ENCODE measurements at regions not wholly inside any gene's neighbourhood (a gene's known extent, or its start where the extent isn't known, plus 50 kb on each side); places are given as distances from the start of the nearest gene placed in this dataset.
"Not testable (repeated sequence)": the region's sequence is repeated elsewhere in the genome, so short reads cannot be mapped to it uniquely, and the experiment has no call there.

- DNase-seq (ENCODE audit: low read depth); H3K4me3 ChIP-seq (ENCODE audit: low read depth, low read length): not testable (repeated sequence)
Measured at GRCh38 chr15:84094720-84095119, 140.9 kb upstream of the GOLGA6L4 start.

DNA sequence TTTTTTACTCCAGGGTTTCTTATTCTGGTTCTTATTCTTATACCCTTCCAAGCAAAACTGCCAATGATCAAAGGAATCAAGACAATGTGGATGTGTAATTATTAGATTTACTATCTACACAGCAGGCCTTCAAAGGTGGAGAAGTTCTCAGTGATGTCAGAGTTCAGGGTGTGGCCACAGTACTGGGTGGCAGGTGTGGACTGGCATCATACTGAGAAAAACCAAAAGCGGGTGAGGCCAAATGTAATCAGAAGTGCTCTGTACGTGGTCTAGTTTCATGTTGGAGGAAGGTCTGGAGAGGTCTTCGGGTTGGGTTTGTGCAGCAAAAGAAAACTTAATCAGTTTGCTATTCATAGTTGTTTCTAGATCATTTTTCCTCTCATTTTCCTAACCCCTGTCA lies 138.5 kb upstream of the GOLGA6L4 start:
- DNase-seq (ENCODE audit: low read depth); H3K4me3 ChIP-seq (ENCODE audit: low read depth, low read length): not testable (repeated sequence)

DNA sequence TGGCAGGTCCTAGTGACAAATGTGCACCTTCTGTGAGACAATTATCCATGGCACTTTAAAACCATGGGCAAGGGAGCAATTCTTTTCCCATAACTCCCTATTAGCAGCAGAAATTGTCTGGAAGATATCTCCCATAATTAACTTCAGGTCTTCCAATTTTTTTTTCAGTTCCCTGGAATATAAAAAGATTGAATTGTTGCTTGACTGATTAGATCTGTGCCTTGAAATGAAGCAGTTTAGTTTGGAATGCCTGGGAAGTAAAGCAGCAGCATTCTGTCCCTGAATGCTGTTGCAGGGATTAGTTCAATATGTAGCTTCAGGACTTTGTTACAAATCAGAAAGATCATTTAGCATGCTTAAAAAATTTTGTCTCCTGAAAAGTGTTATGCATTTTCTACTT lies 137.0 kb upstream of the GOLGA6L4 start:
- DNase-seq (ENCODE audit: low read depth) = no peak
- TF ChIP-seq CTCF (conservative IDR thresholded peaks at IDR 0.05; ENCODE audit: low read depth, low read length) = no peak
- H3K4me3 ChIP-seq (ENCODE audit: low read depth, low read length) = no peak overlapping the region

DNA sequence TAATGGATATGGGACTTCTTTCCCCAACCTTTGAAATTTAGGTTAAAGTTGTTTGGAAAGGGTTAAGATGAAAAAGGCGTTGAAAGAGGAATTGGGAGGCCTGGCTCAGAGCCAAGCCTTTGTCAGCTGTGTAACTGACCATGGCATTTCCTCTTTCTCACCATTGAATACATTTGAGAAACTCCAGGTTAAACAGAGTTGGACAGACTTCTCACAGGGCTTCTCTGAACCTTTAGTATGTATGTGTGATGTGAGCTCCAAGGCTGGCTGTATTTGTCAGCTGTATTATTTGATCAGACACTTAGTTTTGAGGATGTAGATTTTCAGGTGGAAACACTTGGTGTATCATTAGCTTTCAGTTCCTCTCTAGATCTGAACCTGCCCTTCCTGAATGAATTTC lies 136.4 kb upstream of the GOLGA6L4 start:
- DNase-seq (ENCODE audit: low read depth) = no peak
- H3K4me3 ChIP-seq (ENCODE audit: low read depth, low read length) = no peak overlapping the region
- no peak for TF ChIP-seq CTCF (conservative IDR thresholded peaks at IDR 0.05; ENCODE audit: low read depth, low read length)

DNA sequence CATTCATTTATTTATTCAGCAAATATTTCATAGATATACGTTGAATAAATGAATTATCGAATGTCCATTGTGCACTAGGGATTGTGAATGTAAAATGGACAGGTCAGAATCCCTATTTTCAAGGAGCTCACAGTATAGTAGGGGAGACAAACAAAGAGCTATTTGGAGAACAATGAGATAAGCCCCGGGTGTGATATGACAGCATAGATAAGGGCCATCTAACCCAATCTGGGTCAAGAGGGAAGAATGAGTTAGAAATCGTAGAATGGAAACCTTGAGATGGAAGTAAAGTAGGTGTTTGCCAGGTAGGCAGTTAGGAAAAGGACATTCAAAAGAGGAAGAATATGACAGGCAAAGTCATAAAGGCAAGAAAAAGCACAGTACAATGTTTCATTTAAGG lies 132.2 kb upstream of the GOLGA6L4 start:
- no peak for DNase-seq (ENCODE audit: low read depth)
- H3K4me3 ChIP-seq (ENCODE audit: low read depth, low read length) = no peak overlapping the region
- no peak for TF ChIP-seq CTCF (conservative IDR thresholded peaks at IDR 0.05; ENCODE audit: low read depth, low read length)

DNA sequence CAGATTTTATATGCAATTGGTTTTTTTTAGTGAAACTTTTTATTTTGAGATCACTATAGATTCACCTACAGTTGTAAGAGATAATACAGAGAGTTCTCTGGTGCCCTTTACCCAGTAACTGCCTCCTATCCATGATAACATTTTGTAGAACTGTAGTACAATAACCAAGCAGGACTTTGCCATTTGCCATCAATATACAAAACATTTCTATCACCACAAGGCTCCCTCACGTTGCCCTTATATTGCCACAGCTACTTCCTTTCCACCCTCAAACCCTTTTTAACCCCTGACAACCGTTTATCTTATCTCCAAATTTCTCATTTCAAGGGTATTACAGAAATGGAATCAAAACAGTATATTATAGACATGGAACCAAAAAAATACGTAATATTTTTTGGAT lies 130.7 kb upstream of the GOLGA6L4 start:
- no peak for DNase-seq (ENCODE audit: low read depth)
- H3K4me3 ChIP-seq (ENCODE audit: low read depth, low read length) = no peak overlapping the region
- no peak for TF ChIP-seq CTCF (conservative IDR thresholded peaks at IDR 0.05; ENCODE audit: low read depth, low read length)

GRCh38 chr15:84108728-84109127 lies 126.8 kb upstream of the GOLGA6L4 start:
- no peak for DNase-seq (ENCODE audit: low read depth)
- TF ChIP-seq CTCF (conservative IDR thresholded peaks at IDR 0.05; ENCODE audit: low read depth, low read length) = peak; percentile 36
- no peak overlapping the region for H3K4me3 ChIP-seq (ENCODE audit: low read depth, low read length)

- no peak for DNase-seq (ENCODE audit: low read depth)
- H3K4me3 ChIP-seq (ENCODE audit: low read depth, low read length) = no peak overlapping the region
- TF ChIP-seq CTCF (conservative IDR thresholded peaks at IDR 0.05; ENCODE audit: low read depth, low read length) = no peak
Measured at GRCh38 chr15:84111575-84111974, 124.0 kb upstream of the GOLGA6L4 start.

All from epithelial cell of proximal tubule (primary cell).